Activated CD8-positive, alpha-beta memory T cell treated with anti-CD3 and anti-CD28 coated beads for 36 hours (primary cell): ENCODE measurements at regions not wholly inside any gene's neighbourhood (a gene's known extent, or its start where the extent isn't known, plus 50 kb on each side); places are given as distances from the start of the nearest gene placed in this dataset.
"Not testable (repeated sequence)": the region's sequence is repeated elsewhere in the genome, so short reads cannot be mapped to it uniquely, and the experiment has no call there.

ENCODE experiments used
- CTCF ChIA-PET: fragments of 350-600 bp; sonication (Branson Sonifier 250); formaldehyde crosslinking; loops from one replicate; lab custom pipeline; 2021; ENCODE audit warnings: antibody characterized with exemption; lab: Charles Lee
- POLR2A ChIA-PET: fragments of 350-600 bp; sonication (Branson Sonifier 250); formaldehyde crosslinking; loops from one replicate; lab custom pipeline; 2021; ENCODE audit warnings: antibody characterized with exemption; lab: Charles Lee

DNA sequence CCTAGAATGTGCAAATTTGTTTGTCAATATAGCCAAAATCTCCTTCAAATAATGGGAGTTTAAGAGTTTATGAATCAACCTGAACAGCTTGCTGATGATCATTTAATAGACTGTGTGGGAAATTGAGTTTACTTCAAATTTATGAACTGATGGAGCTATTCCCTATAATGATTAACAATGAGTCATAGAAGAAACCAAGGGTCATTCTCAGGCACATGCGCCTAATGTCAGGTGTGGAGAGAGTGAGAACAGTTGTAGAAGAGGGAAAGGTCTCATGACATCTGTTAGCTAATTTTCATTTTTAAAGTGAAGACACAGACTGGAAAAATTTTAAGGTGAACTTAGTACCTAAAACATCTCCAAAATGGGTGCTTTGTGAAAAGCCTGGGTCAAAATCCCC, 191.8 kb downstream of the BMP4 start:
- POLR2A ChIA-PET, result no interaction called here
- CTCF ChIA-PET, result no interaction called here

DNA sequence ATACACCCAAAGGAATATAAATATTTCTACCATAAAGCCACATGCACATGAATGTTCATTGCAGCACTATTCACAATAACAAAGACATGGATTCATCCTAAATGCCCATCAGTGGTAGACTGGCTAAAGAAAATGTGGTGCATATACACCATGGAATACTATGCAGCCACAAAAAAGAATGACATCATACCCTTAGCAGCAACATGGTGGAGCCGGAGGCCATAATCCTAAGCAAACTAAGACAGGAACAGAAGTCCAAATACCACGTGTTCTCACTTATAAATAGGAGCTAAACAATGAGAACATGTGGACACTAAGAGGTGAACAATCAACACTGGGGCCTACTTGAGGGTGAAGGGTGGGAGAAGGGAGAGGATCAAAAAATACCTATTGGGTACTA, 198.5 kb downstream of the BMP4 start:
- POLR2A ChIA-PET, result no interaction called here
- CTCF ChIA-PET, result no interaction called here

DNA sequence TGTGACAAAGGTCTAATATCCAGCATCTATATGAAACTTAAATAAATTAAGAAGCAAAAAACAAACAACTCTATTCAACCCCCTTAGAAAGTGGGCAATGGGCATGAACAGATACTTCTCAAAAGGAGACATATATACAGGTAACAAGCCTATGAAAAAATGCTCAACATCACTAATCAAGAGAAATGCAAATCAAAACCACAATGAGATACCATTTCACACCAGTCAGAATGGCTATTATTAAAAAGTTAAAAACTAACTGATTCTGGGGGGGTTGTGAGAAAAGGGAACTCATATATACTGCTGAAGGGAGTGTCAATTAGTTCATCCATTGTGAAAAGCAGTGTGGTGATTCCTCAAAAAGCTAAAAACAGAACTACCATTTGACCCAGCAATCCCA, 198.9 kb downstream of the BMP4 start:
- ChIA-PET POLR2A (no interaction called here), CTCF (no interaction called here)

DNA sequence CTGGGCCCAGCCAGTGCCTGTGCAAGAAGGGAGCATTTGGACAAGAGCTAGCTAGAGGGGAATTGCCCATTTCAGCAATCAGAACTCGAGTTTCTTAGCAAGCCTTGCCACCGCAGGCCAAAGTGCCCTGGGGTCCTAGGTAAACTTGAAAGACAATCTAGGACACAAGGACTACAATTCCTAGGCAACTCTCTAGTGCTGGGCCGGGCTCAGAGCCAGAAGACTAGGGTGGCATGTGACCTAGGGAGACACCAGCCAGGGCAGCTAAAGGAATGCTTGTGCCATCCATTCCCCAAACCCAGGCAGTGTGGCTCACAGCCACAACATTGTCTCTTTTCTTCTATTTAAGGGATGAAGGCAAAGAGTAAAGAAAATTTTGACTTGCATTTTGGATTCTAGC, 205.0 kb downstream of the BMP4 start:
- ChIA-PET POLR2A (no interaction called here), CTCF (no interaction called here)

DNA sequence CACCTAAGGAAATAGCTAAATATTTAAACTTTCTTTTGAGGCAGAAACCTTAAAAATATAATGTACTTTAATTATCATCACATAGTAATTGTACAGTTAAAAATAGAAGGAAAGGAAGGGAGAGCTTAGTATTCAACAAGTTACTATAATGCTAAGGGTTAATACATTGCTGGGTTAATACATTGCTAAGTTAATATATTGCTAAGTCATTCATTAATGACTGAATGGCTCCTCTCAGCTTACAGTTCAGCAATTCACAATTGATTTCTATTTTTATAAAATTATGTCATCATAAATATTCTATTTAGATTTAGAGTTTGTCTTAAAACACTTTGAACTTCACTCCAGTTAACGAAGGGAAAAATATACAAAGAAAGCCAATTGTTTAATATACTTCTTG, 207.9 kb downstream of the BMP4 start:
- POLR2A ChIA-PET, result no interaction called here

DNA sequence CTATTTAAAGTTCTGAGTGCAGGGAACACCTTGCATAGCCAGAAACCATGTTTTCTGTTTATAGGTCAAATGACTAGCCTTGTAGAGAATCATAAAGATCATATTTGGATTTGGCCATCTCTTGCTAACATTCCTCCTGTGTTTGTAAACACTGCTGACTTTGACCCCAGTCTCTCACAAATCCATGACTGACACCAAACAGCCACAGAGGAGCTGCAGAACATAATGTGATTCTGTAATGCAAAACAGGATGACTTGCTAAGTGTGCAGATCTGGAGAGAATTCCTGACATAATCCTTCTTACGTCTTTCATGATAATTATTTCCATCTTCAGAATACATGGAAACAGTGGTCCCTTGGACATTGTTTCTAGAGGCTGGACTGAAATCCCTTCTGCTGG, 211.8 kb downstream of the BMP4 start:
- ChIA-PET POLR2A (no interaction called here), CTCF (no interaction called here)

More for the DNA sequence above, 207.9 kb downstream of the BMP4 start:
- CTCF ChIA-PET, result interaction anchor here (0.6 kb wide), 1 partner anchor 46 kb away, joined by 3 read pairs; no protein-coding TSS in a partner anchor

DNA sequence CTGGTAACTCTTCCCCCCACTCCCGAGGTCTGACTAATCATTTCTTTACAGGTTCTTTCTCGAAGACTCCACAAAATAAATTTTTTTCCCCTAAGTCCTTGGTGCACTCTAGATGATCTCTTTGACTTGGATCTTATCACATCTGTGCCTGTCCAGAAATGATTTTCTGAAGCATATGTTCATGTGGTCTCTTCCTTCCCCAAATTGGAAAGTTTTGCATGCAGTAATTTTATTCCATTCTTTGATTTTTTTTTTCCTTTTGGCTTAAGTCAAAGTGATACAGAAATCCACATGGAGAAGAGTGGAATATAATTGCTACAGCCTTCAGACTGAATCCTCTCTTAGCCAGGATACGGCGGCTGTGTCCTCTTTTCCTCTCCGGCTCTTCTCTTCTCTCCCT, 213.3 kb downstream of the BMP4 start:
- POLR2A ChIA-PET, result no interaction called here
- CTCF ChIA-PET, result no interaction called here

DNA sequence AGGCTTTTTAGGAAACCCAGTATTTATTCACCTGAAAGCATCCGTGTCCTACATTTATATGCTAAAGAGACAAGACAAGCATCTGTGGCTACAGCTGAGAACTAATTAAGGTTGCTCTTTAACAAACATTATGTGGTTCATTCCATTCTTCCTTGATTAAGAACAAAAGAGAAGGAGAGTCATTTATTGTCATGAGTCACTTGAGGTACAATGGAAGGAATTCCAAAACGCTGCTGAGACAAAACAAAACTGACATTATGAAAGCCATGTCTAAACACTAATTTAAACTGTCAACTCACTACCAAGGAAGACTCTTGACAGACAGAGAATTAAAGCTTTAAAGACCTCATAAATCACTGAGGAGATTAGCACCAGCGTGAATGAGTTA, 214.4 kb downstream of the BMP4 start:
- ChIA-PET POLR2A (no interaction called here), CTCF (no interaction called here)

DNA sequence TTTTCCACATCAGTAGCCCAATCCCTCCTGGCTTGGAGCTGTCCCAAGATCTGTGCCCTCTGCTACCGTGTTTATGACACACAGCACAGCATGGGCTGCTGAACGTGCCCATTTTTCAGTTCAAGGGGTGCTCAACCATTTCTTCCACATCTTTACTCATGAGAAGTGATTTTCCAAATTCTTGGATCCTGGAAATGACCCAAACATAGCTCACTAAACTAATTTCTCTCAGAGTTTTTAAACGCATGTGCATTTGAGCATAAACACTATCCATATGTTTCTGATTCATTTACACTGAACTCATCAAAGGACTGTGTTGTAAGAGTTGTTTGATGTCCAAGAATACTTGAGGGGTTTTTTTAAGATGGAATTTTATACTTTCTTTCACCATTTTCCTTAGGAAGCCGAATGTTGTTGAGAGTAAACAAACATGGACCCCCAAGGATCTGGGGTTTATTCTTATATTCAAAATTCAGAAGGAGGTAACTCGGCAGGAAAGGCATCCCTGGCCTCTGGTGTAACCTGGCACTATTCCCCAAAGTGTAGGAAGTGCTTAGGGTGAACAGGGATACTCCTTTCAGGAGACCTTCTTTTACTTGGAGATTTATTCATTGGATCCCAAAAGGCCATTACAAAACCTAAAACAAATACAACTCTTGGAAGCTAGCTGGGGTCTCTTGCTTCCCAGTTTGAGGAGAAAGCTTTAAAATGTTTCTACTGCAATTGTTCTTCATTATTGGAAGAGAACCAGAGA, 215.0 kb downstream of the BMP4 start:
- ChIA-PET CTCF (no interaction called here), POLR2A (no interaction called here)

DNA sequence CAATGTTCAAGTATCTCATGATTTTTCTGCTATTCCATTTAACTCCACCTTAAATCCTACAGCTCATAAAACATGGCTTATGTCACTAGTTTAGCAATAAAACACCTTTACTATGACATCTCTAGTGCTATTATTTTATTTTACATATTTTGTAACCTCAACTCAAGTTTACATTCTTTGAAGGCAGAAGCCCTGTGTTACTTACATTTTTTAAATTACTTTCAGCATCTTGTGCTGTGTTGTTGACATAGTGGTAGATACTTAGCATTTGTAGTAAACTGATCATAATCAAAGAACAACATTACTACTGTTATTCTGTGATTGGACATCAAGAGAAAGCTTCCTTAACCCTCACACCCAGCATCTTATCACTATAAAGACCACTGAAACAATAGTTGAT, 216.1 kb downstream of the BMP4 start:
- CTCF ChIA-PET, result no interaction called here
- POLR2A ChIA-PET, result no interaction called here

DNA sequence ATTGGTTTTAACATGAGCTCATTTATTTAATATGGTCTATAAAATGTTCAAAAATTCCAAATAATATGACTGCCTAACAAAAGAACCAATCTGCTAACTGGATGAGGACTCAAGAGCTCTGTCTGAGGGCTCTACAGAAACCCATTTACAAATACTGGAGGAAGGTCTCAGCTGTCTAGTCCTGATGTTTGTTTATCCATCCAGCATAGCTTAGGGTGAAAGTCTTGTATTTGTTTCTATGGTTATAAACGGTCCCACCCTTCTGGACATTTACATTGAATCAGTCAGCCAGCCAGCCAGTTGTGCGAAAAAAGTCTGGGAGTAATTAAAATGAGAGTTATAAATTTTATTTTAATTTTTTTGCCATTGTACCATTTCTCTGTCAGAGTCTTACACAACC, 220.7 kb downstream of the BMP4 start:
- ChIA-PET POLR2A (no interaction called here), CTCF (no interaction called here)

DNA sequence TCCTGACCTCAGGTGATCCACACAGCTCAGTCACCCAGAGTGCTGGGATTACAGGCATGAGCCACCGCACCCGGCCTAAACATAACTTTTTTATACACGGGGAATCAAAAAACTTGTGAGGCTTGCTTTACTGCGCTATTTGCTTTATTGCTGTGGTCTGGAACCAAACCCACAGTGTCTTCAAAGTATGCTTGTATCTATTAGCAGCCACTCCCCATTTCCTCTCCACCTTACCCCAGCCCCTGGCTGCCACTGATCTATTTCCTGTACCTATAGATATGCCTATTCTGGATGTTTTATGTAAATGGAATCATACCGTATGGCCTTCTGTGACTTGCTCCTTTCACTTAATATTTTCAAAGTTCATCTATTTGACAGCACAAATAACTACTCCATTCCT, 233.4 kb downstream of the BMP4 start:
- ChIA-PET CTCF (no interaction called here), POLR2A (no interaction called here)

DNA sequence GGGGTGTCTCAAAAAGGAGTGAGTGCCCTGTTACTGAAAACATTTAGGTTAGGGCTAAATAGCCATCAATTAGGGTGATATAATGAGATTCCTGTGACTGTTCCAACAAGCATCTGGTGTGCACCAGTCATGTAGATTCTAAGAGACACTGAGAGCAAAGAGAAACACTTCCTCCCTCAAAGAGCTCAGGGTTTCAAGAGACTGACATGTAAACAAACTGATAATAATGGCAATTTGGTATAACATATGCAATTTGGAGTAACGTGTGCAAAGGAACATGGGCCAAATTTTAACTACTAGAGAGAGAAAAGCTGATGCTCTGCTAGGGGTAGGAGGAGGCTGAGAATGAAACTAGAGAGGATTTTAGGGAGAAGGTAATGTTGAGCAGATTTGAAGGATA, 237.1 kb downstream of the BMP4 start:
- CTCF ChIA-PET, result no interaction called here
- POLR2A ChIA-PET, result no interaction called here

DNA sequence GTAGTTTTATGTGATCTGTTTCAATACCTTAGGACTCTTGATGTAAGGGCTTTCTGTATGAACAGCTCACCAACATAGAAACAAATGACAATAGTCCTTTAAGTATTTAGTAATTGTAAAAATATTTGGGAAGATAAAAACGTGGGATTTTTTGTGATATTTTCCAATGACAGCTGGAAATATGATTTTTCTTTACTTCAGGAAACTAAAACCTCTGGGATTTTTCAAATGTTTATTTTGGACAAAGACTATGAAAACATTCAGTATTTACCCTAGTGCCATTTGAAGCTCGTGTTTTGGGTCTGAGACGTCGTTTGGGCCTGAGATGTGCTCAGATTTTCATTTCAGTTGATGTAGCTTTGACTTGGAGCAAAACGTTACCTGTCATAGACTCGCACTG, 240.0 kb downstream of the BMP4 start:
- ChIA-PET POLR2A (no interaction called here), CTCF (no interaction called here)

DNA sequence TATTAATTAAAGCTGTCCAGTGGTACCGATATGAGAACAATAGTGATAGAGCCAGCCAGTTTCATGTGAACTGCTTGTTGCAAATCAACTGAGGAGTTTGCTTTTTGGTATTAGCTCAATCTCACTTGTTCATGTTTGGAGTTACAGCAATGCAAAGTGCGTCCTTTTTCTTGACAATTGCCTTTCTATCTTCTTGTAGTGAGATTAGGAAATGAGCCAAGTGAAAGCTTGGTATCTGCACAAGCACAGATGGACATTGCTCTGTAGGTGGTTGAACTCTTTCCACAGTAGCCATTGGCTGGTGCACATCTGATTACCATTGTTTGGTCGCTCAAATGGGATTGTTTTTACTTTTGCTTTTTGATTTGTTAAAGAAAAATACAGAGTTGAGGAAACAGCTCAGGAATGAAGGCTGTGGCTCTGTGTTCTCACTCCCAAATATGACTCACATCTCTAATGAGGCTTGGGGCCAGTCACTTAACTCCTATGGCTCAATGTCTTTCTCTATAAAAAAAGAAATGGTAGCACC, 241.4 kb downstream of the BMP4 start:
- ChIA-PET CTCF (no interaction called here), POLR2A (no interaction called here)

DNA sequence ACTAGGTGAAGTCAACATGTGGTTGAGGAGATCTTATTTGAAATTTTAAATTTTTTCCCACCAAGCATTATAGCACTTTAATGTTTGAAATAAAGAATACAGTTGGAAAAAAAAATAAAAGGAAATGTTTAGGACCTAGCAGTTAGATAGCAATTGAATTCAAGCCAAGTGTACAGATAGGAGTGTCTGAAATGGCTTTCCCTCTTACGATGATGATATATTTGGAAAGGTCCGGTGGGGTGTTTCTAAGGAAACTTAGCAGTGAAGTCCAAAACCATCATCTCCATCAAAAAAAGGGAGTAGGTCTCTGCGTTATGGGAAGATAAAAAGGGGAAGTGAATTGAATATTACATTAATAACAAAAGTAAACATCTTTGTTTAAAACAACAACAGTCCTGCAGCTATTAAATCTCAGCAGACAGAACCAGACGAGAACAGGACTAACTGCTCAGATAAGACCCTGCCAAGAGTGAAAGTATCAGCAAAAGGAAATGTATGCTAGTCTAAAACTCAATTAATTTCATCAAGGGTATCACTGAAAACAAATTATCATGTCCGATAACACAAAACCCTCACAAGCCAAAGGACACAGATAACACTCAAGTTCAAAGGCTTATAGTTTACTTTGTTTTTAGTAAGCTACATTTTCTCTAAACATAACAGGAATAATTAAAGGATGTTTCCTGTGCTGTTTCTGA, 242.0 kb downstream of the BMP4 start:
- ChIA-PET CTCF (no interaction called here), POLR2A (no interaction called here)

DNA sequence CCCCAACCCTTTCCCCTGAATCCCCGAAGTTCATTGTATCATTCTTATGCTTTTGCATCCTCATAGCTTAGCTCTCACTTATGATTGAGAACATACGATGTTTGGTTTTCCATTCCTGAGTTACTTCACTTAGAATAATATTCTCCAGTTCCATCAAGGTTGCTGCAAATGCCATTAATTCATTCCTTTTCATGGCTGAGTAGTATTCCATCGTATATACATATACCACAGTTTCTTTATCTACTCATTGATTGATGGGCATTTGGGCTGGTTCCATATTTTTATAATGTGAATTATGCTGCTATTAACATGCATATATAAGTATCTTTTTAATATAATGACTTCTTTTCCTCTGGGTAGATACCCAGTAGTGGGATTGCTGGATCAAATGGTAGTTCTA, 243.7 kb downstream of the BMP4 start:
- CTCF ChIA-PET, POLR2A ChIA-PET: not testable (repeated sequence)

DNA sequence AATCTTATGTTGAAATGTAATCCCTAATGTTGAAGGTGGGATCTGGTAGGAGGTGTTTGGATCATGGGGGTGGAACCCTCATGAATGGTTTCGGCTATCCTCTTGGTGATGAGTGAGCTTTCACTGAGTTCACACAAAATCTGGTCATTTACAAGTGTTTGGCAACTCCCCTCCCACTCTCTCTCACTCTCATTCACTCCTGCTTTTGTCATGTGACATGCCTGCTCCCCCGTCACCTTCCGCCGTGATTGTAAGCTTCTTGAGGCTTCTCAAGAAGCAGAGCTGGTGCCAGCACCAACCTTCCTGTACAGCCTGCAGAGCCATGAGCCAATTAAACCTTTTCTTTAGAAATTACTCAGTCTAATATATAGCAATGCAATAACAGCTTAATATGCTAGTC, 245.4 kb downstream of the BMP4 start:
- ChIA-PET CTCF (no interaction called here), POLR2A (no interaction called here)

DNA sequence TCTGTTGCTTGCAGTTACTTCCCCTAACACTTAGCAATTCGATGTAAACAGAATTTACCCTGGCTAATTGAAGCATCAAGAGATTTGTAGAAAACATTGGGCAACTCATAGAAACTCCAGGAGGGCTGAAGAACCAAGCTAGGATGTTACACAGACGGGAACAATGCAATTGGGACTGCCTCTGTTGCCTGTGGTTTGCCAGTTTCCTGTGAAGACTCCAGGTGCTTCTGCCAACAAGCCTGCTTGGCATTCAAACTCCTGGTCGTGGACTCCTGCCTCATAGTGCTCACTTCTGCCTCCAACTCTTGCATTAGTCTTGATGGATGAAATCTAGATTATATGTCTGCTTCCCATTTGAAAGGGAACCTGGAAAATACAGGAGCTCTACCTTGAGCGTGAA, 246.0 kb downstream of the BMP4 start:
- ChIA-PET CTCF (no interaction called here), POLR2A (no interaction called here)

DNA sequence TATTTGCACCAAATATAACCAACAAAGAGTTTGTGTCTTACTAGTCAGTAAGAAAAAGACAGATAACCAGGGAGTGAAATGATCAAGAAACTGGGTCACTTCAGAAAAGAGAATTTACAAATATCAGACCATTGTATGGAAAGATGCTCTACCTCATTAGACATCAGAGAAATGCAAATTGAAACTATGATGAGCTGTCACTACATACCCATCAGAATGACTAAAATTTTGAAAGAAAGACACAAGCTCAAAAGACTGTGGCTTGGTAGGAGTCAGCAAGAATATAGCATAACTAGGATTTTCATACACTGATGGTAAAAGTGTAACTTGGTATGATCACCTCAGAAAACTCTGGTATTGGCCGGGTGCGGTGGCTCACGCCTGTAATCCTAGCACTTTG, 247.2 kb downstream of the BMP4 start:
- POLR2A ChIA-PET, result no interaction called here
- CTCF ChIA-PET, result no interaction called here

DNA sequence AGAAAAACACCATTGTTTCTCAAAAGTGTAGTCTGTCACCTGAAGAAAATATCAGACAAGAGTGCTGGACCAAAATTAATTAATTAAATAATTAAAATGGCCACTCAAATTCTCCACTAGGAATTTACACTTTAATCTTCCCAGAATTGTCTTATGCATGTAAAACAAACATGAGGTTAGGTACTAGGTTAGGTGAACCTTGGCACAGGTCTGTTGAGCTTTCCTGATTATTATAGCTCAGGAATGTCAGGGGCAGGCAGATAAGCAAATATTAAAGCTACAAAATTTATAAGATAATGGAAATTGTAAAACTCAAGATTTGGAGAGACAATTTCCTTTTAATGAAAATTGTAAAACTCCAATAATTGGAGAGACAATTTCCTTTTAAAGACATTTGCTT, 253.2 kb downstream of the BMP4 start:
- POLR2A ChIA-PET, result no interaction called here
- CTCF ChIA-PET, result interaction anchor here (0.6 kb wide), 1 partner anchor 45 kb away, joined by 3 read pairs; no protein-coding TSS in a partner anchor
